Heart left ventricle (tissue), 16 donors: ENCODE measurements at regions not wholly inside any gene's neighbourhood (a gene's known extent, or its start where the extent isn't known, plus 50 kb on each side); places are given as distances from the start of the nearest gene placed in this dataset.
A peak's percentile ranks its signal among the peaks of the same experiment; 100 is the strongest.

Experiments used
- ATAC-seq, 4 donors: fragments of 200-7000 bp; cut with Tn5 transposase; one replicate each; pipeline ENCODE4 v1.9.1; 2020 to 2022; ENCODE audit warnings: moderate library complexity in 4 of 4, mild to moderate bottlenecking in 3 of 4, moderate number of reproducible peaks in 1 of 4
- DNase-seq, 5 donors: peaks; one replicate each; pipeline ENCODE4 v3.0.0-alpha.2; 2020
- H3K27ac ChIP-seq, 12 donors: fragments of 200-600 bp; sonication (generic) in 4 of 12; one replicate each; pipeline versions ENCODE4 v1.5.0 to v1.8.0; 2016 to 2022; ENCODE audit warnings: mild to moderate bottlenecking in 2 of 12
- H3K27me3 ChIP-seq, 9 donors: fragments of 200-600 bp; sonication (generic) in 2 of 9; one replicate each; pipeline versions ENCODE4 v1.5.1 to v1.8.0; 2016 to 2022; ENCODE audit warnings: mild to moderate bottlenecking in 3 of 9
- H3K36me3 ChIP-seq, 9 donors: fragments of 200-600 bp; sonication (generic) in 2 of 9; one replicate each; pipeline versions ENCODE4 v1.5.0 to v1.8.0; 2018 to 2022; ENCODE audit warnings: mild to moderate bottlenecking in 2 of 9
- H3K4me1 ChIP-seq, 12 donors: fragments of 200-600 bp; sonication (generic) in 4 of 12; one replicate each; pipeline versions ENCODE4 v1.5.0 to v1.8.0; 2016 to 2022; ENCODE audit warnings: mild to moderate bottlenecking in 3 of 12
- H3K4me3 ChIP-seq, 12 donors: fragments of 200-600 bp; sonication (generic) in 4 of 12; one replicate each; pipeline versions ENCODE4 v1.5.0 to v1.8.0; 2017 to 2022; ENCODE audit warnings: mild to moderate bottlenecking in 9 of 12, moderate library complexity in 4 of 12
- H3K9me3 ChIP-seq, 12 donors: fragments of 200-600 bp; sonication (generic) in 4 of 12; one replicate each; pipeline versions ENCODE4 v1.5.0 to v1.8.0; 2016 to 2022; ENCODE audit warnings: mild to moderate bottlenecking in 1 of 12
- CTCF ChIP-seq, 12 donors: fragments of 200-600 bp; sonication (generic) in 4 of 12; IDR thresholded peaks; one replicate each; pipeline versions ENCODE4 v1.5.0 to v1.8.0; 2018 to 2022; ENCODE audit warnings: antibody characterized with exemption in 12 of 12, mild to moderate bottlenecking in 5 of 12
- POLR2A ChIP-seq, 2 donors: fragments of 450-650 bp; IDR thresholded peaks; one replicate each; pipeline ENCODE4 v1.6.1; 2017; ENCODE audit warnings: antibody characterized with exemption in 2 of 2, mild to moderate bottlenecking in 2 of 2, moderate library complexity in 2 of 2
- WGBS, 4 donors: extraction: QIAGEN DNeasy Blood & Tissue Kit in 2 of 4; methylation state at CpG; one replicate each; pipeline versions ENCODE4 v1.1.5 to v1.1.7; 2013 to 2018; 5-methylcytosine and 5-hydroxymethylcytosine counted together
- intact Hi-C, 10 donors: fragments of 100-400 bp; cut with DNase I; formaldehyde crosslinking; loops; one replicate each; pipeline versions ENCODE4 v1.11.1 to v1.14.2; 2022
- donor health status: ischemic (EF 13 %, LVEDD 7.1; RV severe dilation, severe dysfunction).
- donor health status: healthy with polysubstance abuse.
- donor health status: DM: no; HTN: yes; CAD: no.
- donor health status: DM: no; HTN: no; CAD: no.
- donor health status: ischemic (EF 25% LVEDD 6.9; RV normal size, moderate dysfunction).
- donor health status: ischemic (EF 25% LVEDD 5.7; RV mildly dilated, moderate dysfunction).
- donor health status: healthy.
- donor health status: DM: yes; HTN: yes; CAD: no.
- donor health status: ischemic (EF 35%, LVEDD 5.7; RV mildly dilated, moderate dysfunction).
- donor health status: nonischemic (EF 11% LVEDD 7.7; RV severe dilation, severe dysfunction).
- donor health status: DM: yes; HTN: yes; CAD: no.
- donor health status: PGD.
- donor health status: ischemic (EF 29% LVEDD 5.4; RV normal size, mild dysfunction).
- donor health status: nonischemic (EF 23%, LVEDD 6.1; RV moderate dilation, normal function).

DNA sequence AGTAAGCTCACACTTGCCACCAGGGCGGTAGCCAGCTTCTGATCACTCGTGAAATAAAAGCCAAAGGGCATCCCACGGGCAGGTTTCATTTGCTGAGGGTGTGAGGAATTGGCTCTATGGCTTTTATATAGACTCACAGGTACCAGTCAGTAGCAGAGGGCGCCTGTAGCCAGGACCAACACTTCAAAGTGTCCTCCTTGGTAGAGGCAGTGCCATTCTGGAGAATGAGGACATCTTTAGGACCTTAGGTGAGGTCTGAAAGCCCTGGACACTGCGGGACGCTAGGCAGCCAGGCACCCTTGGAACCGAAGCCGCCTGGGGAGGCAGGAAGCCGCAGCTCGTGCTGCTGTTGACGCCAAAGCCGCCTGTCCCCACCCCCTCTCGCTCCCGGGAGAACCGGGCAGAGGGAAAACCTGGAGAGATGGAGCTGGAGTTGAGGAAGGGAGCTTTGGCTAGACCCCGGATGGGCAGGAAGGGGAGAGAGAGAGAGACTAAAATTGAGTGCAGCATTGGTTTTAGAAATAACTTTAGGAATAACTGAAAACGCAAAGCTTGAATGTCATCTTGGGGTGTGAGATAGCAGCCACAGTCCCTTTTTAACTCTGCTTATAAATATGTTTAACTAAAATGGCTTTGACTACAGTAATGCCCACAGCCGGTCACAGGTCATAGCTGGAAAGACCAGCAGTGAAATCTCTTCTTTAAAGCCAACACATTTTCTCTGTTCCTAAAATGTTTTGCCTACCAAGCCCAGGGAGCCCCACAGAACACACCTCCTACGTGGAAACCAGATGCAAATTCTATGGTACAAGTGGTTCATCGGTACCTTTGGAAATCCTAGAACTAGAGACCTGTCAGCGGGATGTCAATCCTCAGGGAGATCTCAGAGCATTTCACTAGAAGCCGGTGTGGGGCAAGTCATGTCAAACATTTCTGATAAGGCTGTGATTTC is 128.5 kb upstream of the CDYL start:
- ATAC-seq (peak; percentile 95 to 99 (median 98)), DNase-seq (peak; percentile 86 to 87 (median 87))
- intact Hi-C loops: loop anchor here in 9 of 10 donors (1.0 to 10.0 kb wide), 4 partner anchors 127 to 130 kb away; partner anchors contain the start of gene CDYL (in 9 of the 9)
- peak overlapping the region in 10 of 12 donors; percentile 27 to 65 (median 53) for H3K27ac ChIP-seq
- peak overlapping the region in 10 of 12 donors; percentile 2 to 51 (median 38) for H3K4me3 ChIP-seq
- peaks cover 0 to 11% (median 0%) of the 10 kb centered on the region in 12 donors for H3K9me3 ChIP-seq
- WGBS, 4 donors: 16 to 27% (median 17%) methylated on average over 15 to 22 of the region's 22 CpGs
- peaks cover 0 to 6% (median 0%) of the 10 kb centered on the region in 9 donors for H3K27me3 ChIP-seq
- H3K36me3 ChIP-seq: no peaks in the 10 kb centered on the region
- peaks cover 0 to 14% (median 4%) of the 10 kb centered on the region in 12 donors for H3K4me1 ChIP-seq
- peak in 1 of 12 donors; percentile 8 for TF ChIP-seq CTCF (IDR thresholded peaks at IDR 0.05)
- TF ChIP-seq POLR2A (IDR thresholded peaks at IDR 0.05): no peak

DNA sequence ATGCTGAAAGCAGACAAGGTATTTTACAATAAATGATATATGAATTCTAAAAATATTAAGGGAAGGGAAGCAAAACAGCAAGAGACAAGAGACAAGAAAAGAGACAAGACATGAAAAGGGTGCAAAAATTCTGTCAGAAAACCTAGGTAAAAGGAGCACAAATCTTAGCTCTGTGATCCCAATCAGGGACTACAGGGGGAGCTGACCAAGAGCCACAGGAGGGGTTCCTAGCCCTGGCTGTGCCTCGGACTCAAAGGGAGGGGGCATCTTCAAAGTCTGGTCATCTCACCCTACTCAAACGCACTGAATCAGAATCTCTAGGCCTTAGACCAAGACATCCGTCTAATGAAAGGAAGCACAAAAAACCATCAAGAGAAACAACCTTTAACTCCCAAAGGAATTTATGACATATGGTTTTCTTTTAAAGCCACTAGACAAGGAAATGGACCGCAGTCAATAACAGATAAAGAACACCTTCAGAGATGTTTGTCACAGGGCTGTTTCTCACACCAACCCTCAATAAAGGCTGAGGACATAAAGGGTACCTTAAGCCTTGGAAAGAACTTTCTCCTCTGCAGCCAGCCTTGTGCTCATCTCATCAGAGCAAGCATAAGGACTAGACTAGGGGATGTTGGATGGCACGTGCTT is 130.4 kb upstream of the CDYL start:
- ATAC-seq: no peak
- no peak overlapping the region for H3K27ac ChIP-seq
- TF ChIP-seq POLR2A (IDR thresholded peaks at IDR 0.05) (no peak), CTCF (IDR thresholded peaks at IDR 0.05) (no peak)
- WGBS, 4 donors: 54 to 64% (median 59%) methylated on average over 5 of the region's 5 CpGs
- no peaks in the 10 kb centered on the region for H3K36me3 ChIP-seq
- H3K9me3 ChIP-seq: peaks cover 0 to 7% (median 0%) of the 10 kb centered on the region in 12 donors
- no peak for DNase-seq
- H3K4me1 ChIP-seq: peaks cover 0 to 14% (median 4%) of the 10 kb centered on the region in 12 donors
- intact Hi-C loops: loop anchor here in 6 of 10 donors (2.0 to 10.0 kb wide), 3 partner anchors 129 to 131 kb away; partner anchors contain the start of gene CDYL (in 6 of the 6)
- peaks cover 0 to 6% (median 0%) of the 10 kb centered on the region in 9 donors for H3K27me3 ChIP-seq
- no peak overlapping the region for H3K4me3 ChIP-seq

GRCh38 chr6:4644996-4645395 is 131.2 kb upstream of the CDYL start:
- Histone ChIP-seq H3K36me3 (no peaks in the 10 kb centered on the region), H3K27ac (no peak overlapping the region), H3K4me3 (no peak overlapping the region), H3K9me3 (peaks cover 0 to 7% (median 0%) of the 10 kb centered on the region in 12 donors), H3K4me1 (peaks cover 0 to 14% (median 4%) of the 10 kb centered on the region in 12 donors), H3K27me3 (peaks cover 0 to 6% (median 0%) of the 10 kb centered on the region in 9 donors)
- WGBS, 4 donors: 51 to 71% (median 68%) methylated on average over 2 of the region's 2 CpGs
- TF ChIP-seq CTCF (IDR thresholded peaks at IDR 0.05) (no peak), POLR2A (IDR thresholded peaks at IDR 0.05) (no peak)
- intact Hi-C loops: loop anchor here in 5 of 10 donors (5.0 to 10.0 kb wide), 2 partner anchors 130 to 132 kb away; partner anchors contain the start of gene CDYL (in 5 of the 5)
- ATAC-seq: no peak
- DNase-seq: no peak
